T-helper 2 cell treated with Interferon-gamma antibody and Interleukin-4, amounts not matched to agents 5 μg/mL and 100 μg/mL, for 36 hours (primary cell): ENCODE measurements at regions not wholly inside any gene's neighbourhood (a gene's known extent, or its start where the extent isn't known, plus 50 kb on each side); places are given as distances from the start of the nearest gene placed in this dataset.

Experiments used
- DNase-seq: peaks from one replicate; pipeline ENCODE4 v3.0.0; 2021; ENCODE audit warnings: low spot score
- H3K27ac Mint-ChIP-seq: one replicate; pipeline ENCODE4 v1.8.0; 2021; ENCODE audit warnings: mild to moderate bottlenecking, mixed read lengths
- H3K27me3 Mint-ChIP-seq: one replicate; pipeline ENCODE4 v1.8.0; 2021; ENCODE audit warnings: low read depth, mixed read lengths
- H3K36me3 Mint-ChIP-seq: one replicate; pipeline ENCODE4 v1.8.0; 2021; ENCODE audit warnings: low read depth, mixed read lengths
- H3K4me1 Mint-ChIP-seq: one replicate; pipeline ENCODE4 v1.8.0; 2021; ENCODE audit warnings: low read depth, mixed read lengths
- H3K4me3 Mint-ChIP-seq: one replicate; pipeline ENCODE4 v1.8.0; 2022; ENCODE audit warnings: mild to moderate bottlenecking, moderate library complexity, mixed read lengths
- H3K9me3 Mint-ChIP-seq: one replicate; pipeline ENCODE4 v1.8.0; 2021; ENCODE audit warnings: mixed read lengths

GRCh38 chr4:128387600-128388351, 100.2 kb upstream of the PGRMC2 start:
- Mint-ChIP-seq H3K27me3 (no peaks in the 10 kb centered on the region), H3K4me3 (no peak overlapping the region), H3K4me1 (no peaks in the 10 kb centered on the region), H3K27ac (no peak overlapping the region), H3K36me3 (no peaks in the 10 kb centered on the region), H3K9me3 (no peaks in the 10 kb centered on the region)
- no peak for DNase-seq

DNA sequence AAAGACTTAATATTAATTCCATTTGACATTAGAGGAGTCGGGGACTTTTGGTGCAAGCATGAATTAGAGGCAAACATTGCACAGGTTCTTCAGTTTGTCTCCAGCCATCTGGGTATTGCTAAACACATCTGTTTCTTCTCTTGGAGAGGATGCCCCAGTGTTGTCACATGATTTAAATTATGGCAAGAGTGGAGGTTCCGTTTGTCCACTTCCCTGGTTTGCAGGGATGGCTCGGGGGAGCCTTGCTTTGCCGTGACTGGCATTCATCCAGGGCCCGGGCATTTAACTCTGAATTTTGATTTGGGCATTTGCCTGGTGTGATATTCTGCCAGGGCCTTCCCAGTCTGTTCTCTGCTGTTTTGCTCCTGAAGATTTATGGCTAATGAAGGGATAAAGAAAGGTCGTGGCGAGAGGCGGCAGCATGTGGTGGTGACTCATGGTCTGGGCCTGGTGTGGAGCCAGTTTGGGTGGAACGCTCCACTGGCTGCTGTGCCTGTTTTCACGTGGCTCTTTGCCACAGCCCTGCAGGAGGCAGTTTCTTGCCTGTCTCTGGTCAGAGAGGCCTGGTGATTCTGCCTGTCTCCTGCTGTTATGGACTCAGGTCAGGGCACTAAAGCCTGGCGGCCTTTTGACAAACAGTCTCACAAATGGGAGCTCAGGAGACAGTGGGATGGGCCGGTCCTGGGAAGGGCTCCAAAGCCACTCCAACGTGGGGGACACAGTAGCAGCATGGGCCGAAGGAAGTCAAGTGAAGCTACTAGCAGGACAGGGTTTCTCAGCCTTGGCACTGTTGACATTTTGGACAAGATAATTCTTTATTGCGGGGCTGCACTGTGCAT, 99.4 kb upstream of the PGRMC2 start:
- no peak for DNase-seq
- Mint-ChIP-seq H3K4me1 (no peaks in the 10 kb centered on the region), H3K36me3 (no peaks in the 10 kb centered on the region), H3K9me3 (no peaks in the 10 kb centered on the region), H3K4me3 (no peak overlapping the region), H3K27ac (no peak overlapping the region), H3K27me3 (no peaks in the 10 kb centered on the region)

- no peaks in the 10 kb centered on the region for H3K27me3 Mint-ChIP-seq
- no peak for DNase-seq
- no peak overlapping the region for H3K27ac Mint-ChIP-seq
- H3K9me3 Mint-ChIP-seq: no peaks in the 10 kb centered on the region
- no peak overlapping the region for H3K4me3 Mint-ChIP-seq
- H3K4me1 Mint-ChIP-seq: no peaks in the 10 kb centered on the region
- no peaks in the 10 kb centered on the region for H3K36me3 Mint-ChIP-seq
These were observed 98.2 kb upstream of the PGRMC2 start for GRCh38 chr4:128385683-128386304.

GRCh38 chr4:128384765-128385598, 97.4 kb upstream of the PGRMC2 start:
- no peaks in the 10 kb centered on the region for H3K27me3 Mint-ChIP-seq
- H3K27ac Mint-ChIP-seq: no peak overlapping the region
- H3K36me3 Mint-ChIP-seq: no peaks in the 10 kb centered on the region
- no peaks in the 10 kb centered on the region for H3K4me1 Mint-ChIP-seq
- no peak overlapping the region for H3K4me3 Mint-ChIP-seq
- H3K9me3 Mint-ChIP-seq: no peaks in the 10 kb centered on the region
- no peak for DNase-seq

DNA sequence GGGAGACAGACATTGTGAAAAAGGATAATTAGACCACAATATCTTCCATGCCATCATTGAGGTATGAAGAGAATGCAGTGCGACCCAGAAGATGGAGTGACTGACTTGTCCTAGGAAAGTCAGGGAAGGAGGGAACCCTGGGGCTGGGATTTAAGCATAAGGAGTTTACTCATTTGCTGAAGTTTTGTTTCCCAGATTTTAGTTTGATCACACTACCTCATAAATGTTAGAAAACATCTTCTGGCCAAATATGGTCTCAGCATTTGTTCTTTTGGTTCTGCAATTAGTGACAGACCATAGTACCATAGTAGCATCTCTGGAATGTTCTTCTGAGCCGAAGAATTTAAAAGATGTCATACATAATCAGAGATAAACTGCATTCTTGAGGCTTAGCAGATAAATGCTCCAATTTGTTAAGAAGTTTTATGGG, 96.5 kb upstream of the PGRMC2 start:
- Mint-ChIP-seq H3K9me3 (no peaks in the 10 kb centered on the region), H3K27me3 (no peaks in the 10 kb centered on the region), H3K4me1 (no peaks in the 10 kb centered on the region), H3K4me3 (no peak overlapping the region), H3K27ac (no peak overlapping the region), H3K36me3 (no peaks in the 10 kb centered on the region)
- DNase-seq: no peak

DNA sequence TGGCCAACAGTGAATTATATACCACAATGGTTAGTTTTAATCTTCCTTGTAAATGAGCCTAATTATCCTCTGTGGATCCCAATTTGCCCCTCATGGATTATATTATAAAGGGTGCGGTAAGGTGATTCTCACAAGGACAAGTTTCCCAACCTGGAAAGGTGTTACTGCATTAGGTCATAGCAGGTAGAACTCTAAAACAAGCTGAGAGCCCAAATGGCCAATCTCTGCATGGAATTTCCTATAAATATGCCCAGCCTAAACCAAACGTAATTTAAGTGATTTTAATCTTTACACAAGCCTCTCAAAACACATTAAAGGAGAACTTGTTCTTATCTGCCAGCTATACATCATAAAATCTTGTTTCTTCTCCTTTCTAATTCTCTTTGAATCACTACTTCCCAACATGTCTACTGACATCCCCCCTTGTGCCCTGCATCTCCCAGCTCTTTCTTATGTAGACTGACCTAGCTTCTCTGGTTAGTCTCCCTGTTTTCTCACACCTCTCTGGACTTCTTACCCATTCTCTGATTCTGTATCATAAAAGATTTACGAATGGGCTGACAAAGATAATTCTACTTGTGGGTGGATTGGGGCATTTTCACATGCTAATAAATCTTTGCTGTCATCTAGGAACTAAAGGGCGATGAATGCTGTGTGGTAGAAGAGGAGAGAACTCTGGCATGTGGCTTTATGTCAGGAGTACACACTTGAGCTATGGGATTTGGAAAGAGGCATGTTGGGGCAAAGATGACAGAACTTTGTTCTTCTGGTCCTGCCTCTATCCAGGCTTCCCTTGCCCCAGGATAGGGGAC, 94.3 kb upstream of the PGRMC2 start:
- no peaks in the 10 kb centered on the region for H3K36me3 Mint-ChIP-seq
- no peaks in the 10 kb centered on the region for H3K27me3 Mint-ChIP-seq
- H3K27ac Mint-ChIP-seq: no peak overlapping the region
- H3K4me1 Mint-ChIP-seq: no peaks in the 10 kb centered on the region
- DNase-seq: no peak
- no peak overlapping the region for H3K4me3 Mint-ChIP-seq
- peaks cover 3% of the 10 kb centered on the region for H3K9me3 Mint-ChIP-seq

DNA sequence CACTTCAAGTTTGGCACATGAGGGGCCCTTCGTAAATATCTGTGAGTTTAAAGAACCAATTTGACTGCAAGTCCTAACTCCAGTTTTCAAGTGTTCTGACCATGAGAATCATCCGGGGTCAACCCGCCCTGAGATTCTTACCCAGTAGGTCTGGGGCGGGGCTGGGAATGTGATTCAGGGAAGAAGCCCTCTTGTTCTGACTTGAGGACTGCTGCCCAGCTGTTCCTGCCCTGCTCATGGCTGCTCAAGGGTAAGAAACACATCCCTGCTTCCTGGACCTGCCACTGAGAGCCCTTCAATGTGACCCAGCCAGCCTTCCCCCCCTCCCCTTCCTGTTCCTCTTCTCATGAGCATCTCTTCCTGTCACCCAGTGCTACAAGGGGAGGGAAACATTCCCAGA, 92.7 kb upstream of the PGRMC2 start:
- H3K27ac Mint-ChIP-seq: no peak overlapping the region
- no peak for DNase-seq
- peaks cover 7% of the 10 kb centered on the region for H3K9me3 Mint-ChIP-seq
- H3K4me3 Mint-ChIP-seq: no peak overlapping the region
- no peaks in the 10 kb centered on the region for H3K4me1 Mint-ChIP-seq
- no peaks in the 10 kb centered on the region for H3K36me3 Mint-ChIP-seq
- H3K27me3 Mint-ChIP-seq: no peaks in the 10 kb centered on the region

DNA sequence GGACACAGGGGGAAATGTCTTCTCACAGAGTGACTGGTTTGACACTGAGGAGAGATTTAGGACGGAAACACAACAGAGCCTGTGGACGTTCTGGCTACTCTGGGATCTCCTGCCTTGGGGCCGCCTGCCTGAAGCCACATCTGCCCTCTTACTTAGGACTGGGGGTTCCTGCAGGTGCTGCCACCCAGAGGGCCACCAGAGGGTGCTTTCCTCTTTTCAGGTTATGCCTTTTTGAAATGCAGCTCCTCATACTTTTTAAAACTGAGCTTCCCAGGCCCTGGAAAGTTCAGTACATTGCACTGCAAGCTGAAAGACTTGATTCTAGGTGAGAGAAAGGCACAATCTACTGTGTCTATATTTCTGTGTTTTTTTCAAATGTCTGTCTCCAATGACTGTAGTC, 92.2 kb upstream of the PGRMC2 start:
- no peaks in the 10 kb centered on the region for H3K27me3 Mint-ChIP-seq
- no peak for DNase-seq
- H3K27ac Mint-ChIP-seq: no peak overlapping the region
- no peak overlapping the region for H3K4me3 Mint-ChIP-seq
- H3K9me3 Mint-ChIP-seq: peaks cover 7% of the 10 kb centered on the region
- no peaks in the 10 kb centered on the region for H3K36me3 Mint-ChIP-seq
- H3K4me1 Mint-ChIP-seq: no peaks in the 10 kb centered on the region

- no peak for DNase-seq
- no peaks in the 10 kb centered on the region for H3K27me3 Mint-ChIP-seq
- H3K9me3 Mint-ChIP-seq: peaks cover 7% of the 10 kb centered on the region
- no peaks in the 10 kb centered on the region for H3K36me3 Mint-ChIP-seq
- no peaks in the 10 kb centered on the region for H3K4me1 Mint-ChIP-seq
- no peak overlapping the region for H3K27ac Mint-ChIP-seq
- no peak overlapping the region for H3K4me3 Mint-ChIP-seq
These were observed 91.1 kb upstream of the PGRMC2 start for GRCh38 chr4:128378668-128379067.

GRCh38 chr4:128376958-128377357, 89.3 kb upstream of the PGRMC2 start:
- H3K9me3 Mint-ChIP-seq: peaks cover 7% of the 10 kb centered on the region
- H3K27ac Mint-ChIP-seq: no peak overlapping the region
- H3K27me3 Mint-ChIP-seq: no peaks in the 10 kb centered on the region
- no peaks in the 10 kb centered on the region for H3K36me3 Mint-ChIP-seq
- no peaks in the 10 kb centered on the region for H3K4me1 Mint-ChIP-seq
- no peak overlapping the region for H3K4me3 Mint-ChIP-seq
- no peak for DNase-seq

DNA sequence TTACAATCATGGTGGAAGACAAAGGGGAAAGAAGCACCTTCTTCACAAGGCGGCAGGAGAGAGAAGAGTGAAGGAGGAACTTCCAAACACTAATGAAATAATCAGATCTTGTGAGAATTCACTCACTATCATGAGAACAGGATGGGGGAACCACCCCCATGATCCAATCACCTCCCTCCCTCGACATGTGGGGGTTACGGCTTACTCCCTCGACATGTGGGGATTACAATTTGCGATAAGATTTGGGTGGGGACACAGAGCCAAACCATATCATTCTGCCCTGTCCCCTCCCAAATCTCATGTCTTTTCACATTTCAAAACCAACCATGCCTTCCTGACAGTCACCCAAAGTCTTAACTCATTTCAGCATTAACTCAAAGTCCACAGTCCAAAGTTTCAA, 88.7 kb upstream of the PGRMC2 start:
- Mint-ChIP-seq H3K27me3 (no peaks in the 10 kb centered on the region), H3K4me1 (no peaks in the 10 kb centered on the region), H3K4me3 (no peak overlapping the region), H3K36me3 (no peaks in the 10 kb centered on the region), H3K9me3 (peaks cover 7% of the 10 kb centered on the region), H3K27ac (no peak overlapping the region)
- DNase-seq: no peak

DNA sequence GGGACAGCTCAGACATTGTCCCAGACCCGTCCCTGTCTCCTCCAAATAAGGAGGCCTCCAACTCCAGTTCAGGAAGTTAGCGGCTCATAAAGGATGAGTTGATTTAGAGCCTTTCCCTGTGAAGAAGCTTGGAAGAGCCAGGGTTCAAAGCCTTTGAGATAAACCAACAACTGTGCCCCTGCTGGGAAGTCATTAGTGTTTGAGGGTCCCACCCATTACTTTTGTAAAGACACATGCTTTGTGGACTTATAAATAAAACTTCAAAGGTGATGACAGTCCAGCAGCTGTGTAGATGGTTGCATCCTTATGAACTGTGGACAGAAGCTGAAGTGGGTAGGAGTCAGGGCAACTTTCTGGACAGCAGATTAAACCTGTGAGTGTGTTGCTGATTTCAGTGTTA, 86.0 kb upstream of the PGRMC2 start:
- peaks cover 7% of the 10 kb centered on the region for H3K9me3 Mint-ChIP-seq
- no peak for DNase-seq
- H3K27me3 Mint-ChIP-seq: no peaks in the 10 kb centered on the region
- no peaks in the 10 kb centered on the region for H3K4me1 Mint-ChIP-seq
- H3K4me3 Mint-ChIP-seq: no peak overlapping the region
- no peak overlapping the region for H3K27ac Mint-ChIP-seq
- H3K36me3 Mint-ChIP-seq: no peaks in the 10 kb centered on the region

- no peaks in the 10 kb centered on the region for H3K27me3 Mint-ChIP-seq
- H3K9me3 Mint-ChIP-seq: peaks cover 3% of the 10 kb centered on the region
- H3K36me3 Mint-ChIP-seq: no peaks in the 10 kb centered on the region
- no peak for DNase-seq
- H3K4me3 Mint-ChIP-seq: no peak overlapping the region
- no peaks in the 10 kb centered on the region for H3K4me1 Mint-ChIP-seq
- no peak overlapping the region for H3K27ac Mint-ChIP-seq
These were observed 84.3 kb upstream of the PGRMC2 start for GRCh38 chr4:128371876-128372275.
